Inflammatory macrophage (primary cell): ENCODE measurements at regions not wholly inside any gene's neighbourhood (a gene's known extent, or its start where the extent isn't known, plus 50 kb on each side); places are given as distances from the start of the nearest gene placed in this dataset.

Experiments used
- DNase-seq, 2 donors: peaks; one replicate each; pipeline ENCODE4 v3.0.0-alpha.2; 2020 to 2022

DNA sequence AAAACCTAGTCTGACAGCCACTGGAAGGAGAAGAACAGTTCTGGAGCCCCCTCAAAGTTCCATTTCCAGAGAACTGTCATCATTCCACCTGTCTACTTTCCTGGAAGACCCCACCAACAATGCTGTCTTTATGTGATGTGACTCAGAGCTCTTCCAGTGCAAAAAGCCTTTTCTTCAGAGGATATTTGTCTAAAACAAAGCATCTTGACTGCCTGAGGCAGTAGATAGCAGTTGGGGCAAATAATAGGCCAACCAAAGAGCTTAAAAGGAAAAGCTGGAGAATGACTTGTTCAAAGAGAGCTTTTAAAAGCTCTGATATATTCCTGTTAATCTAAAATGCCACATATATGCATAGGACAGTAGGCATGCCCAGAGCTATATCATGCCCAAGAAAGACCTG is 62.6 kb downstream of the MIS18A start:
- no peak for DNase-seq

DNA sequence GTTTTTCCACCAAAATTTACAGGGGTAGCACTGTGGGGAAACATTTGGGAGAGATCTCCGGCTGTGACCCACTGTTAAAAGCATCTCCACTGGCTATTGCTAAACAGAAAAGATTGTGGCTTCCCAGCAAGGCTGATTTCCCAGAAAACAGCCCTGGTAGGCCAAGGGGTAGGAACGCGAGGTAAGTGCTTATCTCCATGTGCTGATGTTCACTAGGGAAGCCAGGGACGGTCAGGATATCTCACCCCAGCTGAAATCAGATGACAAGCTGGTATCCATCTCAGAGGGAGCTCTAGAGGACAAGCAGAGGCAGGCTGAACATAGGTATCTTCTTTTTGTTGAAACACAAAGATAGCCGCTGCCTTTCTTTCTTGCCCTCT is 63.6 kb downstream of the MIS18A start:
- no peak for DNase-seq

DNA sequence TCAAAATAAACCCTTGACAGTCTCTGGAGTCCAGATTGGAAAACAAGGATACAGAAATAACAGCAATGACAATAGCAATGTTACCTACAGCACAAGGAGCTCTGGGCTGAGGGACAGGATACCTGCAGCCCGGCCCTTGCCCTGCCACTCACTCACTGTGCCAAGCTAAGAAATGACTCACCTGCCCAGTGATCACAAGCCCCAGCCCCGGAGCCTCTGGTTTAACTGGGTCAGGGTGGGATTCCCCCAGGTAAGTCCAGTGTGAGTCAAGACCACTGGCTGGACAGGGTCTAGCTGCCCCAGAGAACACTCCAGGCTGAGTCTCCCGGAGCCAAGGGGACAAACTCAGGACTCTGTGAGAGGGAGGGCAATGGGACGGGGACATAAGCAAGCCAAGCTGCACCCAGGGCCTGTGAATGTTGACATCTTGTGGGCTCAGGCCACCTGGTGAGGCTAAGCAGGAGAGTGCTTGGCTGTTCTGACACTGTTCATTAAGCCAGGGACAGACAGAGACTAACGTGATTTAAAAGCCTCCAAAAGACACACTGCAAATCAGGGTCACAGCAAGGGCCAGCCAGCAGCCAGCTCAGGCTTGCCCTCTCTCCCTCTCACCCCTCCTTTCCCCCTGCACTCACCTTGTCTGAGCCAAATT is 64.1 kb downstream of the MIS18A start:
- no peak for DNase-seq

DNA sequence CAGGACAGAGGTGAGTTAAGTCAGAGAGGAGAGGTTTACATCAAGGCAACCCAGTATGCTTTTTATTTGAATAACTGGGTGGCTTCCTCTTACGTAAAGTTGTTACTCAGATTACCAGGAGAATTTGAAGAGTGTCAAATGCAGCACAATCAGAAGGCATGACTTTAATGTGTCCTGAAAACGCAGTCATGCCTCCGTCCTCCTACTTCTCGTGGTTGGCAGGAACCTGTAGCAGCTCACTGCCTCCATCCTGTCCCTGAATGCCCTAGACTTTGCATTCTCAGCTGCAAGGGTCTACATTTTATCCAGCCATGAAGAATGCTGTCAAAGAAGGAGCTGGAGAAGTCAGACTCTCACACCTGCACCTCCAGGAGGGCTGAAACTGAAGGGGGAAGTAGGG is 66.7 kb downstream of the MIS18A start:
- DNase-seq: no peak

DNA sequence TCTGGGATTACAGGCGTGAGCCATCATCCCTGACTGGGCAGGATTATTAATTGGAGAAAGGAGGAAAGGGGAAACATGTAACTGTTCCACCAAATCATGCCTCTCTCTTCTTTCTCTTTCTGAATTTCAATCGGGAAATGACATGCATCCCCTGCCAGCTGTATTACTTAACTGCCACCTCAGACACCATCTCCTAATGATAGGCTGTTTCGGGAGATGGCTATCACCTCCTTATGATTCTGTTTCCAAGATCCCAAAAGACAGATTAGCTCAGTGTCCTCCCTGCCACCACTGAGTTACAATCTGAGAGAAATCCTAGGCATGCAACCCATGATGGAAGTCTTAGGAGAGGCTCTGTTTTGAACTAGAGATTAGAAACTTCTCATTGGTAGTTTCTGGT is 67.5 kb downstream of the MIS18A start:
- DNase-seq: no peak

DNA sequence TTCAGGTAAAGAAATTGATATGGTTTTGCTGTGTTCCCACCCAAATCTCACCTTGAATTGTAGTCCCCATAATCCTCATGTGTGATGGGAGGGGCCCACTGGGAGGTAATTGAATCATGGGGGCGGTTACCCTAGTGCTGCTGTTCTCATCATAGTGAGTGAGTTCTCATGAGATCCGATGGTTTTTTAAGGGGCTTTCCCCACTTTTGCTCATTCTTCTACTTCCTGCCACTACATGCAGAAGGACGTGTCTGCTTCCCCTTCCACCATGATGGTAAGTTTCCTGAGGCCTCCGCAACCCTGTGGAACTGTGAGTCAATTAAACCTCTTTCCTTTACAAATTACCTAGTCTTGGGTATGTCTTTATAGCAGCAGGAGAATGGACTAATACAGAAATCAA is 69.3 kb downstream of the MIS18A start:
- DNase-seq: no peak

DNA sequence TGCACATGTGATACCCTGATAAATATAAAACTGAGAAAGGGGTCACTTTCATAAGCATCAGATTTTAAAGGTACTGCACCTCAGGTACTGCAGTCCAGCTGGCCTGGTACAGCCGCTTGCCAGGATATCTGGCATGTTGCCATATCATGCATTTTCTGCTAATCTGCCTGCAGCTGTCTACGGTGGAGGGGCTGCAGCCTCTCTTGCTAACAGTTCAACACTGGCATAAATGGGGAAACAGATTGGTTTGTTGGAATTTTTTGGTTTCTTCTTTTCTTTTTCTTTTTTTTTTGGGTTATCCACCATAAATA is 71.5 kb downstream of the MIS18A start:
- DNase-seq: no peak

DNA sequence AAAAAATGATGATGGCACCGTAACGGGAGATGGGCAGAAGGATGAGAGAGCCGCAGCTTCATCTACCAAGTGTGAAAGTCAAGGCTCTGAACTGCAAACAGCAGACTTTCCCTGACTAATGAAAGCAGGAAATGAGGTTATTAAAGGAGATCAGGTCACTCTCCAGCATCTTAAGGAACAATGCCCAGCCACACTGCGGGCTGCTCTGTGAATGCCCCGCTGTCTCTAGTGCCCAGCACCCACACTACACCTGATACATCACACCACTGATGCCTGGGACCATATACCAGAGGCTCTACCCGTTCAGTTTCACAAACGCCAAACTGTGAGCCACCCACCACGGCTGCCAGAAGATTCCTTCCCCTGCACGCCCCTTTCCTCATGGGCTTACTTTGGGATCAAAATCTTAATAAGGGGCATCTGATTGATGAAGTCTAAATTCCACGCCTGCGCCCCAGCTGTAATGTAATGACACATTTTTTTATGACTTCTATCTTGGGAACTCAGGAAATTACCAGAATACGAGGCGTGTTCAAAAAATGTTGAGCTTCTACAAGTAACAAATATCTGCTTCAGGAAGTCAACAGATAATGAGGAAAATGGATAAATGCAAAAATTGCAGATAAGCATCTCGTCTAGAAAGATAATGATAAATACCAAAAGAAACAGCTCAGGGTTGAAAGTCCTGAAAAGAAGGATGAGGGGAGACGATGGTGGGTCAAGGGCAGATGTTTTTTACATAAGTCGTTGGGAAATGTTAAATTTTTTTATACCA is 72.0 kb downstream of the MIS18A start:
- DNase-seq: no peak

DNA sequence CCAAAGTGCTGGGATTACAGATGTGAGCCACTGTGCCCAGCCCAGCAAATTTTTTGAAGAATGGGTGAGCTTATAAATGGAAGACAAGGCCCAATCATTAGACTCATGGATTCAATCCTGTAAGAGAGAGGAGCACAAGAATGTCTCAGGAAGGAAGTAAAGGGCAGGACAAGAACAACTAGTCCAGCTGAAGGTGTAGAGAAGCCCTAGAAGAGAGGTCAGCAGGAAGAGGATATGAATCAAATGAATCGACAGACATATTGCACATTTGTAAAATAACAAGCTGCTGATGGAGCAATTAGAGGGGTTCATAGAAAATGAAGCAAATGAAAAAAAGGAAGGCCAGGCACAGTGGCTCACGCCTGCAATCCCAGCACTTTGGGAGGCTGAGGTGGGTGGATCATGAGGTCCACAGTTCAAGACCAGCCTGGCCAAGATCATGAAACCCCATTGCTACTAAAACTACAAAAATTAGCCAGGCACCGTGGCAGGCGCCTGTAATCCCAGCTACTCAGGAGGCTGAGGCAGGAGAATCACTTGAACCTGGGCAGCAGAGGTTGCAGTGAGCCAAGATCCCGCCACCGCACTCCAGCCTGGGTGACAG is 74.9 kb downstream of the MIS18A start:
- no peak for DNase-seq

DNA sequence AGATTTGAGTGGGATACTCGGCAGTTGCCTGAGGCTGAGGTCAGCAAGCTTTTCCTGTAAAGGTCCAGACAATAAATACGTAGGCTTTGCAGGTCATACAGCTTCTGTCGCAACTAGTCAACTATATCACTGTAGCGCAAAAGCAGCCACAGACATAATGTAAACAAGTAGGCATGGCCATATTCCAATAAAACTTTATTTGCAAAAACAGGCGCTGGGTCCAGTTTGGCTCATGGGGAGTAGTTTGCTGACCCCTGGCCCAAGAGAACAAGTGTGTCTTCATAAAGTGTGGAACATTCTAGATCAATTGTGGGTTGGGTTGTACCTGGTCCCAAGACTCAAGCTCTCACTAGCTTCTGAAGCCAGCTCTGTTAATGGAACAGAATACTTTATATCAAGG is 78.8 kb downstream of the MIS18A start:
- no peak for DNase-seq

DNA sequence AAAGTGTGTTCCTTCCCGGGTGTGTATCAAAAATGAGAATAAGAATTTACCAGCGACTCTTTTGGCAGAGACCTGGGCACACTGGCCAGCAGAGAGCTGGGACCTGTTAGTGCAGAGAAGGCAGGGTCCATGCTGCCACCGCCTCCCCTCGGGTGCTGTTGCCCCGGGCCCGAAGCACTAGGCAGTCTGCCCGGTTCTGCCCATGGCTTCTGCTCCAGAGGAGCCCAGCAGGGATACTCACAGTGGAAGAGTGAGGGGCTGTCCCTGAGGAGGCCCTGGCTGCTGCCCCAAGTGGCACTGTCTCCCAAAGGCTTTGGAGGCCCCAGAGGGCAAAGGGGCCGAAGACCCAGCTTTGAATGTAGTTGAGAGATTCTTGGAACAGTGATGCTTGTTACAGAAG is 80.5 kb downstream of the MIS18A start:
- DNase-seq: no peak

DNA sequence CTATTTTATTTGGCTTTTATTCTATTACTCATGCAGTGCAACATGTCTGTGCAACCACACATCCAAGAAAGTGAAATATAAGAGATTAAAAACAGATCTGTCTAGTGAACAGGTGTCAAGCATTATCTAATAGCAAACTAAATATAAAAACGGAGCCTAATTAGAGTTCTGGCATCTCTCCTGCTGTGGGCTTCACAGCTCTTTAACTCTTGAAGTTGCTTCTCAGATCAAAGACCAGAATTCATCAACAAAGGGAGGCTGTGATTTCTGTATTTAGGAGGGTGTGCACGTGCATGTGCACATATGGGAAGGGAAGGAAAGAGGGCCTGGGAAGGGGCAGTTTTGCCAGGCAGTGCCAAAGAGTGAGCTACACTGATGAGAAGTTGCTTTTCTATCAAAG is 81.0 kb downstream of the MIS18A start:
- DNase-seq: no peak

DNA sequence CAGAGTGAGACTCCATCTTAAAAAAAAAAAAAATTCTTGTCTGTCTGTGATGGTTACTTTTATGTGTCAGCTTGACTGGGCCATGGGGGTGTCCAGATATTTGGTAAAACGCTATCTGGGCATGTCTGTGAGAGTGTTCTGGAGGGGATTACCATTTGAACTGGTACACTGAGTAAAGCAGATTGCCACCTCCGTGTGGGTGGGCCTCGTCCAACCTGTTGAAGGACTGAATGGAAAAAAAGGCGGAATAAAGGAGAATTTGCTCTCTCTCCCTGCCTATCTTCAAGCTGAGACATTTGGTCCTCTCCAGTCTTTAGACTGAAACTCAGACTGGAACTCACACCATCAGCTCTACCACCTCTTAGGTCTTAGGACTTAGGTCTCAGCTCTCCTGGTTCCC is 82.8 kb downstream of the MIS18A start:
- no peak for DNase-seq

DNA sequence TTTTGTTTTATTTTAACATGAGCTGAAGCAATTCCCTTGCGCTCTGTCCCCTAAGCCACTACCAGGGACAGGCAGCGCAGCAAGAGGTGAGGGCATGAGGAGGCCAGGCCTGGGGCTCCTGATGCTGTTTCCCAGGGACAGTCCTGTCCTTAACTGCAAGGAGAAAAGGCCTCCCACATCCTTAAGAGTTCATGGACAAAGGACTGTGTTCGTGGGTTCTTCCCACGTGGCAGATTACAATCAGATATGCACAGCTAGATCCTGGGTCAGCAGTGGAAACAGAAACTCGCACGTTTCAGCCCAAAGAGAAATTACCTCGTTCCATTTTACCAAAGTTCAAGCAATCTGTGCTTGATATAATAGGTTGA is 85.8 kb downstream of the MIS18A start:
- no peak for DNase-seq

DNA sequence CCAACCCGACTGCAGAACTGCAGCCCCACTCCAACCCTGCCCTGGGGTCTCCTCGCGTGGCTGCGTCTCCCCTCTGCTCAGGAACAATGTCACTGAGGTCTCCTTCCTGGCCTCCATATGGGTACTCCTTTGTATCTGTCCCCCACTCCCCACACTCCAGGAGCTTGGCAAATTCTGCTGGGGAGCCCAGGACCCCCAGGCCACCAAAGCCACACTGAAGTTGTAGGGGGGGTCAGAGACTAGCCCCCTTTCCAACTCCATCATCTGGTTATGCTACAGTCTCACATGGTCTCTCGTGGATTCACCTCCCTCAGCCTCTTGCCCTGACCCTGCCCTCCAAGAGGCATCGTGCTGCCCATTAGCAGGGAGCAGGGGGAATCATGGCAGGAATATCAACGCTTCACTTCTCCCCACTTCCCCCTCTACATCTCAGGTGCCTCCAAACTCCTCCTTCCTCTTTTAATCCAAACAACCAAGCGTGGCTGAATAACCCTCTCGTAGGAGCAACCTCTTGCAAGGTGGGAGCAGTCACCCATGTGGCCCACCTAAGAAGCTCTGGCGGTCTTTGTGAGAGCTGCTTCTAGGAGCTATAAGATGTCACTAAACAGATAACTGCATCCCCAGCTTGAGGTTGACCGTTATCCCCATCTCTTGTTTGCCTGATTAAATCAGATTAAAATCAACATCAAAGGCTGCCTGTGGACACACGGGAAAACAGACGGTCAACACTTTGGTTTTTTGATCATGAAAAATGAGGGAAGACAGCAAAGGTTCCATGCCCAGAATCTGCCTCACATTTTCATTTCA is 86.4 kb downstream of the MIS18A start:
- DNase-seq: no peak

DNA sequence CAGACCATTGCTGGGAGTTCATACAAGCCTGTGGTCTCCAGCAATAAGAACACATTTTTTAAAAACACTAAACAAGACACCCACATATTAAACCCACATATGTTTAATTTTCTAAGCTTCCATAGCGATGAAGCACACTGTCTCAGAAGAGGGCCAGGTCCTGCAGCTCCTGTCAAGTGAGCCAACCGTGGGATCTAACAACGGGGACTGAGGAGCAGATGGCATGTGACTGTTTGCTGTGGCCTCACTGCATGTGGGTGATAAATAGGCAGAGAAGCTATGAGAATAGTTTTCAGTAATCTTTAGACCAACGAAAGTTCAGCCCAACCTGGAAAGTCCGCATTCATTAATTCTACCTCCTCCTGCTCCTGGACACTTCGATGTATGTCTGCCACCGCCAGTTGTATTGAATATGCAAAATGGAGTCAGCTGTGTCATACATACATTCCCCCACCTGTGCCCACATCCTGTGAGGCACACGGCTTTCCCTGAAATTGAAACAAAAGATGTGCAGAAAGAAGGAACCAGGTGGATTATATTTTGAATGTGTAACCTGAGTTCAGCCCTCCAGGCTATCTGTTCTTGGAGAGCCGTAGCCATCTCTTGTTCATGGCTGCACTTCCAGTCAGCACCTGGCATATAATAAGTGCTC is 88.2 kb downstream of the MIS18A start:
- no peak for DNase-seq

DNA sequence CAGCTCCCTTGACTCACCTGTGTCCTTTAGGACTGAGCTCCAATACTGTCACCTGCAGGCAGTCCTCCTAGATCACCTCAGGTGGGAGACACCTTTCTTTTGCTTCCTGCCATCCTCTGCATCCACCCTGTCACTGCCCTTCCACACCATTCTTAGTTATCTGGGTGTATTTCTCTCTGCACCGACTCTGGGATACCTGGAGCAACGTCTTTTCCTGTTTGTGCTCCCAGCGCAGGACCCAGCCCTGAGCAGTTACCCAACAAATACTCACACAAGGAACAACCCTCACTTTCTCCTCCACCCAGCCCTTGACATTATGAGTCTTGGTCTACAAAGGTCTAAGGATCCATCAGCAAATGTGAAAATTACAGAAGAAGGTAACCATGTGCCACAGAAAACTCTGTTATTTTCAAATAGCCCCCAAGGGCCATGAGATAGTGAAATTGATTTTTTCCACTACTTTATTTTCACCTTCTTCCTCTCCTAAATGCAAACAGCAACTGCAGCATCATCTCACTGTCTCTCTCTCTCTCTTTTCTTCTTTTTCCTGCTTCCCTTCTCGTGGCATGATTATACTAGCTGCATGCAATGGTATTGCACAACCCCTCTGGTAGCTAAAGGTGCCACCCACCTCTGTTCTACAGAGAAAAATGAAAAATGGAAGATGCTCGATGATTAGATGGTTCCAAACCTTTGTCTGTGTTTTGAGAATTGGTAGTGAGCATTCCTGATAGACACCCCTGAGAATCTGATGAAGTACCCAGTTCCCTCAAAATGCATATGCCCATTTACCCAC is 89.0 kb downstream of the MIS18A start:
- DNase-seq: no peak

DNA sequence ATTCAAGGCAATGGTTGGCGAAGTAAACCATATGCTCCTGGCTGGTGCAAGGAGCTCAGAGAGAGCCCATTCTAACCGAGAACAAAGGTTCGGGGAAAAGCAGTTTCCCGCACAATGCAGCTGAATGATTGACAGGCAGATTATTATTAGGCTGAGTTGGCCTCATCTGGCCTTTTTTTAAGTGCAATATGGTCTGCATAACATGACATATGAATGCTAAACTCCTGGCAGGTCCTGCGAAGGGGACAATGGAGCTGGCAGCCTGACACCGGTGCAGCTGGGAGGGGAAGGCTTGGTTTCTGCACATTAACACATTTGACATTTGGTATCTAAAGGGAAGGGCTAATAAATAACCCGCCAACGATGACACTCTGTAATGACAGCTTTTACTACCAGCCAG is 92.0 kb downstream of the MIS18A start:
- DNase-seq: no peak

DNA sequence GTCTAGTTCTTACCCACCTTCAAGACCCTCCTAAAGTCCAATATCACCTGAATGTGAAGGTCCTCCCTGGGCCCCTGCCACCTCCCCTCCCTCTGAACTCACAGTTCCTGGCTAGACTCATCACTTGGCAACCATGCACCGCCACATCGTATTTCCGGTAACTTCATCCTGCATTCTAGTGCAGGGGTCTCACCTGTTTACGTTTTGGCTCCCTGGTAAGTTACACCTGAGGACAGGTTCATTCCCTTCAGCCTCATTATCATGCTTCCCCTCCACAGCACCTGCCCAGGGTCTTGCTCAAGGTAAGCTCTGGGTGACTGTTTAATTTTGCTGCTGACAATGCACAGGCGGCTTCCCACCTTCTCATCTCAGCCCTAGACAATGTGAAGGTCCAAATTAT is 93.1 kb downstream of the MIS18A start:
- DNase-seq: no peak

DNA sequence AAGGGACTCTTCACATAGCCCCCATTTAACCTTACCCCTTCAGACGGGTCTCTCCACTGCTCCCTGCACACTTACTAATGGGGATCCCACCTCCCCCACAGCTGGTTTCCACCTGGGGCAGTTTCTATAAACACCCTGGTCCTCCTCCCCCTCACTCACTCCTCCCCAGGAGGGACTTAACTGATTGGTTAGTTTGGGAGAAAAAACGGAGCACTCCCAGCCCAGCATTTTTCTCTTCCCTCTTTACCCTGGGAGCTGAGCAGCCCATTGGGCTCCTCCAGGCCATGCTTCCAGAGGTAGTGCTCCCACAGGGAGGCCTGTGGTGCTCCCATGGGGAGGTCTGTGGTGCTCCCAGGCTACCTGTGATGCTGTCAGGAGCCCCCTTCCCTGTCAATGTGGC is 93.7 kb downstream of the MIS18A start:
- no peak for DNase-seq

DNA sequence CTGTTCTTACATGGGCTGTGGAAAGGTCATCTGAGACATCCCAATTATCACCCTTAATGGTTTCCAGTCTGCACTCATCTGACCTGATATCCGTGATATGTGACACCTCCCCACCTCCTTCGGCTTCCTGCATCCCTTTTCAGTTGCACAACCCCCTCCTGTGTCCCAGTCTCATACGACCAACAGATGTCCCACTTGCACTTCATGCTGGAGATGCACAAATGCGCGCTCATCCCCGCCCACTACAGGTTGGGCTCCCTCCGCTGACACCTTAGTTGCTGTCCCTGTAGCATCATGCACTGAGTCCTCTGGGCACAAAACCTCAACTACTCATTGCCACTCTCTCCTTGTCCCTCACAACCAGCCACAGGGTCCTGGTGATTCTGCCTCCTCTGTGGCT is 94.4 kb downstream of the MIS18A start:
- no peak for DNase-seq

DNA sequence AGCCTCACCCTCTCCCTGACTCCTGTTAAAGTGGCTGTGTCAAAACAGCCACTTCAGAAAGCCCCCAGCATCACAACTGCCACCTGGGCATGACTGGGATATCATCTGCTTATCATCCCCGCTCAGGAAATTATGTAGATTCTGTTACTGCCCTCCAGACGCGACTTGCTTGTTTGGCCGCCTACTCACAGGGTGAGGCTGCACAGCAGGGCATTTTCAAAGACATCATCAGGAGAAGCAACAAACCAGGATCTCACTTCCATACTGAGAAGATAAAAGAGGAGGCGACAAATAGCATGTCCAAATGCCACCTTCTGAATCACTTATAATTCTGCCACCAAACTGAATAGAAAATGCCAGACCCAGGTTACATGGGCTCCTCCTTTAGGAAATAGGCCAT is 94.8 kb downstream of the MIS18A start:
- DNase-seq: no peak
